ENCODE measurements at regions not wholly inside any gene's neighbourhood (a gene's known extent, or its start where the extent isn't known, plus 50 kb on each side); places are given as distances from the start of the nearest gene placed in this dataset.

- TF ChIP-seq POLR2A (IDR thresholded peaks at IDR 0.05) (no peak), CTCF (IDR thresholded peaks at IDR 0.05) (no peak)
These were observed 1146.8 kb downstream of the TUSC7 start for GRCh38 chr3:117856354-117856753.

All from right lobe of liver (tissue), 4 donors.